HG03565 (cell line): ENCODE measurements at regions not wholly inside any gene's neighbourhood (a gene's known extent, or its start where the extent isn't known, plus 50 kb on each side); places are given as distances from the start of the nearest gene placed in this dataset.

ENCODE experiments used
- ATAC-seq: cut with Tn5 transposase; IDR thresholded peaks from one replicate; pipeline ENCODE4 v1.9.1; 2021; ENCODE audit warnings: mild to moderate bottlenecking, moderate library complexity; ENCODE audit not compliant: unreplicated experiment

- ATAC-seq: no peak
Measured at GRCh38 chr3:162743091-162743490, 1246.5 kb downstream of the OTOL1 start.

DNA sequence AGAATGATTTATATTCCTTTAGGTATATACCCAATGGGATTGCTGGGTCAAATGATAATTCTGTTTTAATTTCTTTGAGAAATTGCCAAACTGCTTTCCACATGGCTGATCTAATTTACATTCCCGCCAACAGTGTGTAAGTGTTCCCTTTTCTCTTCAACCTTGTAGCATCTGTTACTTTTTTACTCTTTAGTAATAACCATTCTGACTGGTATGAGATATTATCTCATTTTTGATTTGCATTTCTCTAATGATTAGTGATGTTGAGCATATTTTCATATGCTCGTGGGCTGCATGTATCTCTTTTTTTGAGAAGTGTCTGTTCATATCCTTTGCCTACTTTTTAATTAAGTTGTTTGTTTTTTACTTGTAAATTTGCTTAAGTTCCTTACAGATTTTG, 1264.2 kb downstream of the OTOL1 start:
- no peak for ATAC-seq

GRCh38 chr3:162764051-162764807, 1267.6 kb downstream of the OTOL1 start:
- no peak for ATAC-seq

GRCh38 chr3:162764808-162765071, 1268.1 kb downstream of the OTOL1 start:
- no peak for ATAC-seq

DNA sequence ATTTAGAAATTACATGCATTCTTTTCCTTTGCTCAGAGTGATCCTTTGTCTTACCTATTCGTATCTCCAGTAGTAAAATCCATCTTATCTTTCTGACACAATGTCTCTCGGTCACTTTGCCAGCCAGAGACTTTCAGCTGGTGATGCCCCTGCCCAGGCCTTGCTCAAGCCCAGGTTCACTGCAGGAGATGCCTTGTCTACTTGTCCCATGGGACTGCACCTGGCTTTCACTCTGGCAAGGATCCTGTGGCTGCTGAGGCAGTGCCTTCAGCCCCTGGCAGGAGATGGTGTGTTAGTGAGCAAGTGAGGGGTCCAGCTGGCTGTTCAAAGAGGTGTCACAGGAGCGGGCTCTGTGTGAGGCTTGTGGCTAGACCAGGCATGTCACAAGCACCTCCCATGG, 1268.9 kb downstream of the OTOL1 start:
- no peak for ATAC-seq

DNA sequence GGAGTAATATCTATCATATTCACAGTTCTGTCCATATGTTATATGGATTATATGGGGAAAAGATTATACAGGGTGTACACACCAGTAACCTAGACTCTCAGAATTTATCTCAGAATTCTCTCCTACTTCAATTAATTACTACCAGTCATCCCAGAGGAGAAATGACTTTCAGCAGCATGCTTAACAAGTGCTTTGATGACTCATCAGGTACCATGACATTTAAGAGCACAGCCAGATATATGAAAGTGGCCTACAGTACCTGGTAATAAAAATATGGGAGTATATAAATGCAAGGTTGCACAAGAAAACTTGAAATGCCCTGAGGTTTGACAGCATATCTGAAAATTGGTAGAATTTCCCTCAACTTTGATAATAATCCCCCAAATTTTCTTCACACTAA, 1273.0 kb downstream of the OTOL1 start:
- no peak for ATAC-seq

DNA sequence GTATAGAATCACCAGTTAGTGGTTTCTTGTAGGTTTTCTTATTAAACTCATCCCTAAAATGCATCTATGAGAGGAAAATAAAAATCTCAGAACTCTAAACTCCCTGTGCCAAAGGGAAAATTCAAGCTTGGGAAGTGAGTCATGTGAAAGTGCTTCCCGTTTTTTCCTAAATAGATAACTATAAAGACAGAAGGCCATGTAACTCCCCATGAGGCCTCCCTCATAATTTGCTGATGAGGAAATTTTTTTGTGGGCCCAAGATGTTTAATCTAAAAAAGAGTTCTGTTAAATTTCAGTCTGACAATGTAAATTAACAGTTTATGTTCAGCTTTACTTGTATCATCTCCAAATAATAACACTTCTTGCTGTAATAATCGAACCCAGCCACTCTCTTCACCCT, 1273.9 kb downstream of the OTOL1 start:
- no peak for ATAC-seq

DNA sequence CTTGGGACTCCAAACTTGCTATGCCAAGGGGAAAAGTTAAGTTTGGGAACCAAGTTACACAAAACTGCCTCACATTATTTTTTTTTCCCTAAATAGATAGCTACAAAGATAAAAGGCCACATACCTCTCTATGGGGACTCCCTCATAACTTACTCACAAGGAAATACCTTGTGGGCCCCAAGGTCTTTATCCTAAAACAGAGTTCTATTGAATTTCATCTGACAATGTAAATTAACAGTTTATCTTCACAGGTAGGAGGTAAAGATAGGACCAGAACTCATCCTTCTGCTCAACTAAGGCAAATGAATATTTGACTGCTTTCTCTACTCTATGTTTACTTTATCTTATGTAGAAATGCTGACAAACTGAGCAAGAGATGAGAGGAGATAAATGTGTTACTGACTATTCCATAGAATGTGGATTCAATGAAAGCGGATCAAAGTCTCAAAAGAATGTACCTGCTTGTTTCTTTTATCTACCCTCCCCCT, 1278.0 kb downstream of the OTOL1 start:
- ATAC-seq: no peak

- no peak for ATAC-seq
Measured at GRCh38 chr3:162776148-162776547, 1279.5 kb downstream of the OTOL1 start.

DNA sequence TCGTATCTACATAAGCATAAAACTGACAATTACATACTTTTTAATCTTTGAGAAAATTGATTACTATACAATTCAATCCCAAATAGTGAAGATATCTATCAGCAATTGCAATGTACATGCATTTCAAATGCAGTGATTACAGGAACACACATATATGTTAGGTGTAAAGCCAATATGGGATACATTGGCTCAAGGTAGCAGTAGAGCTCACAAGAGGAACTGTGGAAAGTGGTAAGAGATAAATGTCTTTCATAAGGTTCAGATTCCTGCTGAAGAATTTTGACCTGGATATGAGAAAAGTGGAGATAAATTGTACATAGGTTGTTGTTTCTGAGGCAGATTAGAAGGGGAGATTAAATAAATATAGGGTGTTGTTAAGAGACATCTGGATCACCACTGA, 1280.5 kb downstream of the OTOL1 start:
- no peak for ATAC-seq

DNA sequence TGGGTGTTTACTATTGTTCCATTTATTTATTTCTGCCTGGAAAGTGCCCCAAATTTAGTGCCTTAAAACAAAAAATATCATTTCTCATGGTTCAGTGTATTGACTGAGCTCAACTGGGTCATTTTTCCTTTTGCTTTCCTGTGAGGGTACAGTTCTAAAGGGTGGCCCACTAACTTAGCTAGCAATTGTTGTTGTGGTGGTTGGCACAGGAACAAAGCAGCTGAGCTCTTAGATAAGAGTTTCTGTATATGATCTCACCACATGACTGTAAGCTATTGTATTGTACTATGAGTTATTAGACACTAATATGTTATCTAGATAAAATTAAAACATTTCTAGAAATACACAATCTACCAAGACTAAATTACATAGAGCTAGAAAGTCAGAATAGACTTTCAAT, 1283.7 kb downstream of the OTOL1 start:
- ATAC-seq: no peak

GRCh38 chr3:162799910-162800309, 1303.3 kb downstream of the OTOL1 start:
- ATAC-seq: no peak

- no peak for ATAC-seq
Measured at GRCh38 chr3:162802228-162802965, 1305.8 kb downstream of the OTOL1 start.

DNA sequence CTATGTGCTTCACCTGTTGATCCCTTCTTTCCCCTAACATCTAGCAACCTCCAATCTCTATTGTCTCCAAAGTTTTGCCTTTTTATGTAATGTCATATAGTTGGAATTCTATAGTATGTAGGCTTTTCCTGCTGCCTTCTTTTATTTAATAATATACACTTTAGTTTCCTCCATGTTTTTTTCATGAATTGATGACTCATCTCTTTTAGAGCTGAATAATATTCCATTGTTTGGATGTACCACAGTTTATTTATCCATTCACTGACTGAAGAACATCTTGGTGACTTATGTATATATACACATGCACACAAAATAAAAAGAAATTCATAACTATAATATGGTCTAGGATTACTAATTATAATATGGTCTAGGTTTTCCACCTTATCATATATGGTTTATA, 1314.2 kb downstream of the OTOL1 start:
- no peak for ATAC-seq

- no peak for ATAC-seq
Measured at GRCh38 chr3:162842549-162843216, 1346.1 kb downstream of the OTOL1 start.

DNA sequence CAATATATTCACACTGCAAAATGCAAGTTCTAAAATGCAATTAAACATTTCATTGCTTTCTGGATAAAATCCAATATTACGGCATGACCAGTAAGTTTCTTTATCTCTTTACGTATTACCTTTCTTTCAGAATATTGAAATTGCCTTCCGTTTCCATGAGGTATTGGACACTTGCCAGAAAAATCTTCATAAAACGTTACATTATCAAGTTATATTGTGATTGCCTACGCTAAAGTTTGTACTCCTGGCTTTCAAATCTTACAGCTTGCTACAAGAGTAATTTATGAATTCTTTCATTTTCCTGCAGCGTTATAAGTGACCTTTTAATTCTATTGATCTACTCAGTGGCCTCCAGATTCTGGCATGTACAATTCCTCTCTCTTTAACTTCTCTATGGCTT, 1349.3 kb downstream of the OTOL1 start:
- ATAC-seq: no peak

DNA sequence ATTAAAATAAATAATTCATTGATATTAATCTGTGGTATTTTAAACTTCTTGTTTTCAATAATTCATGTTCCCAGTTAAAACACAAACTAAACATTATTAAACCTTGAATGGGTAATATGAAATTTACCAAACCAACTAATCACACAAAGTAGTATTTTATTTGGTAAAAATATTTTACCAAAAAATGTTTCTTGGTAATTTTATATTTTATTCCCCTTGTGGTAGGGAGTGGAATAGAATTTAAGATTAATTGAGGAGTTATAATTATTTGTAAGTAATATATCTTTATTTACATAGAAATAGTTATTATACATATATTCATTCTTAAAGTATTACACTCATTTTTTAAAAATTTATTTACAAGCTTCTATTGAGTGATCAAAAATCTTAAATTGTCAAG, 1350.9 kb downstream of the OTOL1 start:
- ATAC-seq: no peak

DNA sequence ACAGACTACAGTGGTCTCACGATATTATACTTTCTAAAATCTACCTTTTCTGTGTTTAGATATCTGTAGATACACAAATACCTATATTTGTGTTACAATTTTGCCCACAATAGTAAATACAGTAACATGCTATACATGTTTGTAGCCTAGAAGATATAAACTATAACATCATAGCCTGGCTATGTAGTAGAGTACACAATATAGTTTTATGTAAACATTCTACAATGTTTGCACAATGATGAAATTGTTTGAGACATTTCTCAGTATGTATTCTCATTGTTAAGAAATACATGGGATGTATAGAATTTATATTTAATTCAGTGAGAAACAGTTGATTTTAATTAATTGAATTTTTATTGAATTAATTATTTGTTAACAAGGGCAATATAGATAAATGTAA, 1367.0 kb downstream of the OTOL1 start:
- ATAC-seq: no peak

DNA sequence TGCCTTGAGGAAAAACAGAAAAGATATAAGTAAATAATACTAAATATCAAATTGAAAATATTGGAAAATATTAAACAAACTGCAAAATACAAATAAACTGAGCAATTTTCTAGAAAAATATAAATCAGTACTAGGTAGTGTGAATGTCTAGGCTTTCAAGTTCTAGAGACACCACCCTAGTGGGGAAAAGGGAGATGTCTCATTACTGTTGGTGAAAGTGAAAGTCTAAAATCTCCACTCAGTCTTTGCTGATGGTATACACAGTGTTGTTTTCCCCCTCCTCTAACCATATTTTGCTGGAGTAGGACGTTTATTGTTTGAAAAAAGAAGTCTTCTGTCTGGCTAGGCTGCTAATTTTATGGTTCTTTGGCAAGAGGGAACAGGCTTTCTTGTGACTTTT, 1368.9 kb downstream of the OTOL1 start:
- ATAC-seq: no peak

DNA sequence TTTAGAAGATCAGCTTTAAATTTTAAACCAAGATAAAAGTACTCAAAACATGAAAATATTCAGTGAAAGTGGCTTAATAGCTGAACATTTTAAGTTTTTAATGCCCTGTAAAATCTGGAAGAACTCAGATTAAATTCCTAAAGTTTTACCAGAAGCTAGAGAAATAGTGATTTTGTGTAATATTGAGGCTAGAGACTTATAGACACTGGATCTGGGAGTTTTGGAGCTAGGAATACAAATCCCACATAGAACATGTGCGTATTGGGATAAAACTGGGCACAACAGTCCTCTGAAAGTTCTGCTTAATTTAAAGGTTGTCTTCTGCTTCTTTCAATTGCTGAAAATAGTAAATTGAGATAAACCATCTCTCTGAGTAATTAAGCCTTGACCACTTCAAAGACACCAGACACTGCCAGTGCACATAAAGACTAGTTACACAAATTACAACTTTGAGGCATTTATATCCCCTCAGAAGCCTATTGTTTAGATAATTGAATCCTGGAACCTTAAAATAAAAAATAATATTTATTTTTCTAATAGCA, 1382.5 kb downstream of the OTOL1 start:
- ATAC-seq: no peak

GRCh38 chr3:162884373-162884772, 1387.8 kb downstream of the OTOL1 start:
- ATAC-seq: no peak
